Transverse colon (tissue), 4 donors: ENCODE measurements at regions not wholly inside any gene's neighbourhood (a gene's known extent, or its start where the extent isn't known, plus 50 kb on each side); places are given as distances from the start of the nearest gene placed in this dataset.

ENCODE experiments used
- EP300 ChIP-seq: sonication (generic); formaldehyde crosslinking; IDR thresholded peaks from one replicate; pipeline ENCODE4 v1.6.1; 2017; ENCODE audit warnings: antibody characterized with exemption, low read depth
- POLR2A ChIP-seq: fragments of 450-650 bp; IDR thresholded peaks from one replicate; pipeline ENCODE4 v1.6.1; 2016; ENCODE audit warnings: antibody characterized with exemption, mild to moderate bottlenecking, moderate library complexity
- POLR2AphosphoS5 ChIP-seq, 3 donors: sonication (generic); formaldehyde crosslinking; IDR thresholded peaks; one replicate each; pipeline ENCODE4 v1.6.1; 2016; ENCODE audit warnings: antibody characterized with exemption in 3 of 3
- TF ChIP-seq, protein P1 (sequence below), 5 experiments: fragments of 200-600 bp in 3 of 5; fragments of 450-650 bp in 2 of 5; sonication (generic) in 3 of 5; IDR thresholded peaks; 1 replicate in 2 of 5; 2 replicates in 3 of 5; pipeline ENCODE4 v1.5.1; 2016 to 2017; ENCODE audit warnings: antibody characterized with exemption in 5 of 5, inconsistent platforms in 3 of 5, mild to moderate bottlenecking in 2 of 5, moderate library complexity in 1 of 5

DNA sequence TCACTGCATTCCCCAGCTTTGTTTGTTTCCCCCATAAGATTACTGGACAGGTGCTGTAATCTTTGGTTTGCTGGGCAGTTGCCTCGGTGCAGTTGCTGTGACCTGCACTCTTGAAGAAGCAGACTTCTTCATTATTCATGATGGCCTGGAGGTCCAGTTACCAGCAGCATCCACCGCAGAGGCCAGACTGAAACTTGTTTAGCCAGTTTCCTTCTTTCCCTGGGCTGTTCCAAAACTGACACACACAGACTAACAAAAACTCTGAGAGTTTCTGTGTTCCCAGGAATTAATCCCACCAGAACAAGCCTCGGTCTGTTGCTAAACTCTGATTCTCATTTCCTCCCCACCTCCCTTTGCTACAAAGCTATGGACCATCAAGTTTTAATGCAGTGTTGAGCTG is 144.1 kb downstream of the QRSL1 start:
- TF ChIP-seq, protein P1, sequence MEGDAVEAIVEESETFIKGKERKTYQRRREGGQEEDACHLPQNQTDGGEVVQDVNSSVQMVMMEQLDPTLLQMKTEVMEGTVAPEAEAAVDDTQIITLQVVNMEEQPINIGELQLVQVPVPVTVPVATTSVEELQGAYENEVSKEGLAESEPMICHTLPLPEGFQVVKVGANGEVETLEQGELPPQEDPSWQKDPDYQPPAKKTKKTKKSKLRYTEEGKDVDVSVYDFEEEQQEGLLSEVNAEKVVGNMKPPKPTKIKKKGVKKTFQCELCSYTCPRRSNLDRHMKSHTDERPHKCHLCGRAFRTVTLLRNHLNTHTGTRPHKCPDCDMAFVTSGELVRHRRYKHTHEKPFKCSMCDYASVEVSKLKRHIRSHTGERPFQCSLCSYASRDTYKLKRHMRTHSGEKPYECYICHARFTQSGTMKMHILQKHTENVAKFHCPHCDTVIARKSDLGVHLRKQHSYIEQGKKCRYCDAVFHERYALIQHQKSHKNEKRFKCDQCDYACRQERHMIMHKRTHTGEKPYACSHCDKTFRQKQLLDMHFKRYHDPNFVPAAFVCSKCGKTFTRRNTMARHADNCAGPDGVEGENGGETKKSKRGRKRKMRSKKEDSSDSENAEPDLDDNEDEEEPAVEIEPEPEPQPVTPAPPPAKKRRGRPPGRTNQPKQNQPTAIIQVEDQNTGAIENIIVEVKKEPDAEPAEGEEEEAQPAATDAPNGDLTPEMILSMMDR (IDR thresholded peaks at IDR 0.05) = no peak
- TF ChIP-seq POLR2A (no peak), EP300 (no peak), POLR2AphosphoS5 (IDR thresholded peaks at IDR 0.05) (no peak)
